ENCODE measurements at regions not wholly inside any gene's neighbourhood (a gene's known extent, or its start where the extent isn't known, plus 50 kb on each side); places are given as distances from the start of the nearest gene placed in this dataset.

DNA sequence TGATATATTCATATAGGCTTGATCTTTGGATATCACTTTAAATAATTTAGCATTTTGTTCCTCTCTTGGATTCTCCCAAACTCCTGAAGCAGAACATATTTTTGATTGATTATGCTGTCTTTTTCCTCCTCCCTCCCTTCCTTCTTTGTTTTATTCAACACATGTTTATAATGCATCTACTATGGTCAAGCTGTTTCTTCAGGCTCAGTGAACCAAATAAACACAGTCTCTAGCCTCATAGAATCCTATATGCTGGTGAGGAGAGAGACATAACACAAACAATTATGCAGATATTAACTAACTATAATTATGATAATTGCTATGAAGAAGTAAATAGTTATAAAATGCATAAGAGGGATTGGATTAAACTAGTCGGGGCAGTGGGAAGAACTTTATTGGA lies 1023.6 kb upstream of the RAG2 start:
- no peak for DNase-seq (ENCODE audit: low read depth)

DNA sequence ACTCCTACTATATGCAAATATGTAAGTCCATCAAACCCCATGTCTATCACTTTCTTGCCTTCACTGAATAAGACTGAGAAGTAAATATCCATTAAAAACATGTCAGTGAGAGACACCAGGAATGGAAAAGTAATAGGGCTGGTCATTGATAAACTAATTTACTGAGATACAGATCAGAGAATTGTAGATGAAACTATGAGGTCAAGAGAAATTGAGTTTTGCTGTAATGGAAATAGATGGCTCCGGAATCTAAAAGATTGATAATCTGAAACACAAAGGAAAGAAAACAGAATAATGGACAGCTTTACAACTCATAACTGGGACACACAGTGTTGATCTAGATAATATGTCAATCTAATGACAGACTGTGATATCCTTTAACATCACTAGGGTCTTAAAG lies 1018.3 kb upstream of the RAG2 start:
- no peak for DNase-seq (ENCODE audit: low read depth)

DNA sequence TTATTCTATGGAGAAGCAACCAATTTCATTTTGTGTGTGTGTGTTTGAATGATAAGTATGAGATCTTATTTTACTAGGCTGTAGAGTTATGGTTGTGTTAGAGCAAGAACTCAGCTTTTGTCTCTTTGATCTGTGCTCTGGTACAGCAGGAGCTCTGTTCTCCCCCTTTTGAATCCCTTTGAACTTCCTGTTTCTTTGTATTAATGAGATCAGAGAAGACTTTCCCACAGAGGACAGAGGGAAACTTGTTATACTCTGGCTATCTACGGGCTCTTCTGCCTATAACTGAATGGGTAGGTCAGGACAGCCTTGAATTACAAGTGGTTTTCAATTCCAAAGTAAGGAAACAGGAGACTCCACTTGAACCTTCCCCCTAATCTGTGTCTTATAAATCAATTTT lies 1015.0 kb upstream of the RAG2 start:
- no peak for DNase-seq (ENCODE audit: low read depth)

DNA sequence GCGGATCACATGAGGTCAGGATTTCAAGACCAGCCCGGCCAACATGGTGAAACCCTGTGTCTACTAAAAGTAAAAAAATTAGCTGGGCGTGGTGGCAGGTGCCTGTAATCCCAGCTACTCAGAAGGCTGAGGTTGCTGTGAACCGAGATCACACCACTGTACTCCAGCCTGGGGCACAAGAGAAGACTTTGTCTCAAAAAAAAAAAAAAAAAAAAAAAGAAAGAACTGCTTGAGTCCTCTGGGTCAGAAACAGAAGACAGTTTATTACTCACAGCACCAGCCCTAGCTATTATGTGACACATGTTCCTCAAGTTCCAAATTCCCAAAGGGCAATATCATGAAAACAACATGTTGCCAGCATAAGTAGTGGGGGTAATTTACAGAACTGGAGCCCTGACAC lies 1014.1 kb upstream of the RAG2 start:
- no peak for DNase-seq (ENCODE audit: low read depth)

DNA sequence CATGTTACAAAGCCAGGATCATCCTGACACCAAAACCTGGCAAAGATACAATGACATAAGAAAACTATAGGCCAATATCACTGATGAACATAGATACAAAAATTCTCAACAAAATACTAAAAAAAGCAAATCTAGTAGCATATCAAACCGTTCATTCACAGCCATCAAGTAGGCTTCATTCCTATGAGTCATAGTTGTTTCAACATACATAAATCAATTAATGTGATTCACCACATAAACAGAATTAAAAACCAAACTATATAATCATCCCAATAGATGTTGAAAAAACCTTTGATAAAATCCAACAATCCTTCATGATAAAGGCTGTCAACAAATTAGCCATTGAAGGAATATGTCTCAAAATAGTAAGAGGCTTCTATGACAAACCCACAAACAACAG lies 1007.2 kb upstream of the RAG2 start:
- DNase-seq (ENCODE audit: low read depth) = no peak

DNA sequence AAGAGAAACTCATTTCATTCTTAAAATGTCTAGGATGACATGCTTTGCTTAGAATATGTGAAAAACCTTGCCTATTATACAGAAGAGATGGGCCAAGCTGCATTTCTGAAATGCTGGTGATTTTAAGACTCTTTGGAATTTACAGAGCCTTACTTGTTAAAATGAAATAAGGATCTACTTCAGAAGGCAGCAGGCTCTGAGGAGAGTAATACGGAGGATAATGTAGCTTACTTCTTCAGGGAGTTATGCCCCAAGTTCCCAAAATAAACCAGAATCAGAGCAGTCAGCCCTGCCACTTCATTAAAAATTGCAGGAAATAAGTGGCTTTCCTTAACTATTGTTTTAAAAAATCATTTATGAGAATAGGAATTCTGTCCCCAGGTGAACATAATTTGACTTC lies 1000.3 kb upstream of the RAG2 start:
- DNase-seq (ENCODE audit: low read depth) = no peak

DNA sequence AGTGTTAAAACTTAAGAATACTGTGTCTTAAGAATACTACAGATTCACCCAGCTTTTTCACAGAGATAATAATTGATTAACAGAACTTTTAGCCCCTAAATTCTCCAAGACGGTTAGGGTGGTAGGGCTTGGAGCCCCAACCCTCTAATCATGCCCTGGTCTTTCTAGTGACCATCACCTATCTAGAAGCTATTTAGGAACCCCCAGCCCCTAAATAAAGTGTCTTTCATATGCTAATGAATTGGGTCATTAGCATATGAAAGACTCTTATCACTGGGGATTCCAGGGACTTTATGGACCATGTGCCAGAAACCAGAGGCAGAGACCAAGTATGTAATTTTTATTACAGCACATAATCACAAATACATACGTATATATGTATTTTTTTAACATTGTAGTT lies 999.7 kb upstream of the RAG2 start:
- no peak for DNase-seq (ENCODE audit: low read depth)

DNA sequence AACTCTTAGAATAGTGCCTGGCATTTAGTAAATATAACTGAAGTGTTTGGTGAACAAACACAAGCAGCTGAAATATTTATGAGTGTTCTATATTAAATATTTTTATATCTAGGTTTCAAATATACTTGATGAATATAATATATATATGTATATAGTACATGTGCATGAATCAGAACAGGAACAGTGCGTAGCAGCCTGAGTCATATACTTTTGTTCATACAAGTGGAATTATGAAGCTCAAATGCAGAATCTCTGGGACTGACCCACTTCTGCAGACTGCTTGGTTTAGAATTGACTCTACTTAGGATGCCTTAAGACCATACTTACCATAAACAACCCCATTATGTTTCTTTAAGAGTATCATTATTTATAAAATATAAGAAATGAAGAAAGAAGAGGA lies 997.8 kb upstream of the RAG2 start:
- no peak for DNase-seq (ENCODE audit: low read depth)

DNA sequence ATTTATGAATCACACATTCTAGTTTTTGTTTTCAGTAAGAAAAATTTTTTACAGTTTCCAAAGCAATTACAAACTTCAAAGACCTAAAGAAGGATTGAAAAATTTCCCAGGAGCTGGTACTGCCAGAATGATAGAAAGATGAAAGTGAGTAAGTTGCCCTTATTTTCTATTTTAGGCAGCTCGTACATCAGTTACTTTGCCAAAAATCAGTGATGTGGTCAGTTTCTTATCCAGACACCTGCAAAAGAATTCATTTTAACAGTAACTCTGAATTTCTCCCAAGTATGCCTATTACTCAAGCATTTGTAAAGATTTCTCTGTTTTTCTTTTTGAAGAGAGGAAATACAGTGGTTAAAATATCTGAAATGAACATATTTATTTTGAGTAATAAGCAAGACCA lies 976.3 kb upstream of the RAG2 start:
- DNase-seq (ENCODE audit: low read depth) = no peak

DNA sequence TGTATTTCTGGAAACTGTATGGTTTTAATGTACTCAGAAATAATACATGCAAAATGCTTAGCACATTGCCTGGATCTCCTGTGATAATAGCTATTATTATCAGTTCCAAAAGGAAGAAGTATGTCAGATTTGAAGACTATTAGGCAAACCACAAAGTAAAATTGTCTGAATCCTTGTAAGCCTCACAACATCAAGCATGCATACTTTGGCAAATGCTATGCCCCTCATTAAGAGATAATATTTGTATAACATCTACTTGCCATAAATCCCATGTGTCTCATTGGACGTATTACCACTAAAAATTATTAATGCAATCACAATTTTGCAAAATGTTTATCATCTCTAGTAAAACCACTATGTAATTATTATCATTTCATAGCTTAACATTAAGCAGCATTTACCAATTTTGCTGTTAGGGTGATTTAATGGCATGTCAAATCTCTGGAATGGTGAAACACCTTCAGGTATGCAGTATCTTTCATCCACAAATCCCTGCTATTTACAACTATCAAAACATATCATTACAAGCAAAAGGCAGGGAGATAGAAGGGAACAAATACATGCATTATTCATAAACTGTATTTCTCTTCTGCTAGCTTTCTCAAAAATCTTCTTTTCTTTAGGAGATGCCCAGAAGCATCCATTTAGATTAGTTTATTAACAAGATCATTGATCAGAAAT lies 974.6 kb upstream of the RAG2 start:
- DNase-seq (ENCODE audit: low read depth) = no peak

DNA sequence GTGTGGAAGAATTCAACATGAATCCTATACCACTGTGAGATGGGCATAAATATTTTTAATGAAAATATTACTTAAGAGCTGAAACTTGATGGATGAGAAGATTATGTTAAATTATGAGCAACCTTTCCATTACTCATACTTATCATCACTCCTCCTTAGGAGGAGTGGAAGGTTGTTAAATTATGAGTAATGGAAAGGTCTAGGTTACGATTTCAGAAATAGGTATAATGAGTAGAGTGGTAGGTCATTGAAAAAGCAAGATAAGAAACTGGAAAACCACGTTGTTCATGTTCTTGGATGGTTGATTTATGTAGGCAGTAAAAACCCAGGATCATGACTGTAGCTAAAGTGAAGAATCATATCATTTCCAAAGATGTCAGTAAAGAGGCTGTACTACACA lies 973.2 kb upstream of the RAG2 start:
- DNase-seq (ENCODE audit: low read depth) = no peak

DNA sequence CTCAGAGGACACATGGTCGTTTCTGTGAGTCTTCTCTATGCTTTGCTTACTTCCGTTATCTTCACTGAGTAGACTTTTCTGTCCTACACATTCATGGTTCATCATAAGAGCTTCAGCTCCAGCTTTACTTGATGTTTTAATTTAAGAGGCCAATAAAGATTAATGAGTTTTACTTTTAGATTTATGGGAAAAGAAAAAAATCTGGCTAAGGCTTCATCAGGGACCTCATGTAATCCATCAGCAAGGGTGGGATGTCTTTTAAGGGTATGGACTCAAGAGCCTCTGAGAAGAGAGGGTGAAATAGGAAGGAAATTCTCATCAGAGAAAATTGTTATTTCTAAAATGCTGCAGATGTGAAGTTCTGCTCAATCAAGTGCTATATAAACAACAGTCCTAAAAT lies 963.0 kb upstream of the RAG2 start:
- no peak for DNase-seq (ENCODE audit: low read depth)

DNA sequence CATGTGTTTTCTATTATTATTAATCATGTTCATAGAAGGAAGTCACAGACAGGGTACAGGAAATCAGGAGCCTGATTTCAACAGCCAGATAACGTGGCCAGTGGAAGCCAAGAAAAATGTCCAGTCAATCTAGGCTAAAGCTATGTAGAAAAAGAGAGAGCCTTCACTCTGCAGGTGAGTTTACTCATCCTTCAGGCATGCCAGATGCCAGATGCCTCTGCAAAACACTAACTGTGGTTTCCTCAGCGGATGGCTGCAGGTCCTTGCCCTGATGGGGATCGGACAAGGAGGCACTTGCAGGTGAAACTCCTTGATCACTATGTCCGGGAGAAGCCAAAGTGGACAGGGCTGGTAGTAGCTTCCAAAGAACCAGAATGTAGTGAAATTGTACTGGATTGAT lies 962.3 kb upstream of the RAG2 start:
- no peak for DNase-seq (ENCODE audit: low read depth)

DNA sequence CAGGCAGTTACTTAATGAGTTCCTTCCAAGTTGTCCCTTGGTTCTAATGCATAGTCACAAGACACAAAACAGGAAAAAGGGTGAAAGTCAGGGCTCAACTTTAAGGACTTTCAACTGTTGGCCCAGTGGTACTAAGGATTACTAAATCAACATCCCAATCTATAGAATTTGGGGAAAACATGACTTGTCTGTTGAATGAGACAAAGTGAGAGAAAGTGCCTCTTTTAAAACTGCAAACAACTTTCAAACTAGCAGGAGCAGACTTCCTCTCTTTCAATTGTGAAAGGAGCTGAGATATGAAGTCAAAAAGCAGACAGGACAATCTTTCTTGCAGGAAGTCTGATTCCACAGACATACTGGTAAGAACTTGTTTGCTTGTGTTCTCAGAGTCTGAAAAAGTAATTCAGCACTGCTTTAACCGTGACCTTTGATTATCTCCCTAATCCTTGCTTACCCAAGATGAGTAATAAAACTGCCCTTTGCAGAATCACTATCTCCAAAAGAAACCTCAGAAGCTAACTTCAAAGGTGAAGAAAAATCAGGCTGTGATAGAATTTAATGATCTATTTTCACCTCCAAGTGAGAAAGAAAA lies 960.7 kb upstream of the RAG2 start:
- DNase-seq (ENCODE audit: low read depth) = no peak

DNA sequence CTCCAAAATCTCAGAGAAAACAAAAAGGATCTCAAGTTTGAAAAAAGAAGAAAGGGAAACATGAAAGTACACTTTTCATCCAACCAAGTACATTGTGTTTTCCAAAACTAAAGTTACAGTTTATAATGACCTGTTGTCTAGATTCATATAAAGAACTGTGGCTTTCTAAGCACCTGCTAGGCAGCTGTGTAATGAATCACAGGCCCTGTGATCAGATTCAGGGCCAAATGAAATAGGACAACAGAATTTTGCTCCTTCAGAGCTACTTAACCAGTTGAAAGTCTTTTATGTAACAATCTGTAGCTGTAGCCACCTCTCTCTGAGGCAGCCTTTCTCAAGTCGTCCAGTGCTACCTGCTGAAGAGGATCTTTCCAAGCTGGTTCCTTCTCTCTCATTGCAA lies 960.0 kb upstream of the RAG2 start:
- no peak for DNase-seq (ENCODE audit: low read depth)

DNA sequence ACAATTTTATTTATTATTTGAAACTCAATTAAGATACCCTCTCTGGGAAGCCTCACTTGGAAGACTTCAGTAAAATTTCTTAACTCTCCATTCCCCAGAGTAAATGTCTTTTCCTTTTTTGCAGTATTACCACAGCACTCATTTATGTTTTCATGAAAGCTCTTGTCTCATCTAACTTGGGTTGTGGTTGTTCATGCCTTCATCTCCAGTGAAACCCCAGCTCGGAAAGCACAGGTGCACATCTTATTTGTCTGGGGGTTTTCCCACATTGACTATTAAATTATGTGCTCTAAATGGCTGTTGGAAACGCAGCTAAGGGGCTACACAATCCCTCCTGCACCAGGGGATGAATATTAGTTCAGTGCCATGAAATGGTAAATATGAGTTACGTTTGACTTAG lies 954.2 kb upstream of the RAG2 start:
- no peak for DNase-seq (ENCODE audit: low read depth)

DNA sequence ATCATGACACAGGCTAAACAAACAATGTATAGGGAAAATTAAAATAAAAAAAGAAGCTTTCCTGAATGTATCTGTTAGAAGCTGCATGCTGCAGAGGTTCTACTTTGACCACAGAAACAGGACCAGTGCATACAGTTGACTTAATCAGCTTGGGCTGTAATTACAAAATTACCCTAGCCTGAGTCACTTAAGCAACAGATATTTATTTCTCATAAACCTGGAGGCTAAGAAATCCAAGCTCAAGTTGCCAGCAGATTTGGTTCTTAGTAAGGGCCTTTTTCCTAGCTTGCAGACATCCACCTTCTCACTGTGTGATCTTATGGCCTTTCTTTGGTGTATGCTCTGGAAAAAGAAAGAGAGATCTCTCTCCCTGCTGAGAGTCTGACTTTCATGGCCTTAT lies 946.5 kb upstream of the RAG2 start:
- DNase-seq (ENCODE audit: low read depth) = no peak

DNA sequence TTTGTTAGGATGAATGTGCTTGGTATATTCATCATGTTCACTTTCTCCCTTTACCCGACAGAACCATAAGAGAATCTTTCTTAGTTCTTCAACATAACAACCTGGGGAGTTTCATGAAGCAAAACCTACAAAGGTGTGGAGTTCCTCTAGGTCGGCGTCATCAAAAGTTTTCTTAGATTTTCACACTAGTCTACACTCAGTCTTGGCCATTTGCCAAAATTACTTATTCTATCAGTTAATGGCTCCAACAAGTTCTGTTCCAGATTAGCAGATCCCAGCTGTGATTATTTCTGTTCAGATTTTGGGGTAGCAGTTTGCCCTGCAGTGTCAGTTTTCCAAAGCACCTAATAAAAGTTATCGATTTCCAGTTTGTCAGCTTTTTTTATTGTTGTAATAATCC lies 935.8 kb upstream of the RAG2 start:
- no peak for DNase-seq (ENCODE audit: low read depth)

DNA sequence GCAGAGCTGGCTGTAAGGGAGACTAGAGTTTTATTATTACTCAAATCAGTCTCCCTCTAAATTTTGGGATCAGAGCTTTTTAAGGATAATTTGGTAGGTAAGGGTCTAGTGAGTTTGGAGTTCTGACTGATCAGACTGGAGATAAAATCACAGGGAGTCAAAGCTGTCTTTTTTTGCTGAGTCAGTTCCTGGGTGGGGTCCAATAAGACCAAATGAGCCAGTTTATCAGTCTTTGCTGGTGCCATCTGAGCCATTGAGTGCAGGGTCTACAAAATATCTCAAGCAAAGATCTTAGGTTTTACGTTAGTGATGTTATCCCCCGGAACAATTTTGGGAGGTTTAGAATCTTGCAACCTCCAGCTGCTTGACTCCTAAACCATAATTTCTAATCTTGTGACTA lies 935.1 kb upstream of the RAG2 start:
- DNase-seq (ENCODE audit: low read depth) = no peak

DNA sequence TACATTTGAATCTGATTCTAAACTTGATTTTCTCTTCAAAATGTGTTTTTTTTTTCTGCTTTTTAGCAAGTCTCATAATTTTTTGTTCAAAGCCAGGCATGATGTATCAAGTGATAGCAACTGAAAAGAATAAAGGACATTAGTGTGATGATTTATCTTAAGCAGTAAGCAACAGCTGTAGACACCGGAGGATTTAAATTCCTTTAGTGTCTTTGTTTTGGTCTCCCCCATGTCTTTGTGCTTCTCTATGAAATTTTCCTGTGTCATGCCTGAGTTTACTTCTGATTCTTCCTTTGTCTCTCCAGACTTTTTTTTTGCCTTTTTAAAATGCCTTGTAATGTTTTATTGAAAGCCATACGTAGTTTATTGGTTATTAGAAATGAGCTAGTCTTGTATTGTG lies 934.2 kb upstream of the RAG2 start:
- DNase-seq (ENCODE audit: low read depth) = no peak

DNA sequence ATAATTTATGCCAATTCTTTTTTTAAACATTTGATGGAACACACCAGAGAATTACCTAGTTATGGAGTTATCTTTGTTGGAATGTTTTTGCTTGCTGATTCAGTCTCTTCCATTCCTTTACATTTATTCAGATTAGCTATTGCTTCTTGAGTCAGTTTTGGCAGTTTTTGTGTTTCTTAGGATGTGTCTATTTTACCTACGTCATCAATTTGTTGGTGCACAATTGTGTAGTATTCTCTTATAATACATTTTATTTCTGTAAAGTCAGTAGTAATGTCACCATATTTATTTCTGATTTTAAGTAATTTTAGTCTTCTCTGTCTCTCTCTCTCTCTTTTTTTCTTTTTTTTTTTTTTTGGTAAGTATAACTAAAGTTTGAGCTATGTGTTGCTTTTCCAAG lies 929.5 kb upstream of the RAG2 start:
- DNase-seq (ENCODE audit: low read depth) = no peak

DNA sequence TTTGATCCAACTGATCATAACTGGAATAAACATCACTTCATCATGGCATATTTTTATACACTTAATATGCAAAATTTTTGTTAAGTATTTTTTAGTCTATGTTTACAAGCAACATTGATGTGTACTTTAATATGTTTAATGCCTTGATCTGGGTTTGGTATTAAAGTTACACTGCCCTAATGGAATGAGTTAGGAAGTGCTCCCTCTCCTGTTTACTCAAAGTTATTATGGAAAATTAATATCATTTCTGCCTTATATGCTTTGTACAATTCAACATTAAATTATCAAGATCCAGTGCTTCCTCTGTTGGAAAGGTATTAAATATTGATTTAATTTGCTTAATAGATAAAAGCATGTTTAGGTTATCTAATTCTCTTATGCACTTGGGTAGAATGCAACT lies 927.3 kb upstream of the RAG2 start:
- DNase-seq (ENCODE audit: low read depth) = no peak

DNA sequence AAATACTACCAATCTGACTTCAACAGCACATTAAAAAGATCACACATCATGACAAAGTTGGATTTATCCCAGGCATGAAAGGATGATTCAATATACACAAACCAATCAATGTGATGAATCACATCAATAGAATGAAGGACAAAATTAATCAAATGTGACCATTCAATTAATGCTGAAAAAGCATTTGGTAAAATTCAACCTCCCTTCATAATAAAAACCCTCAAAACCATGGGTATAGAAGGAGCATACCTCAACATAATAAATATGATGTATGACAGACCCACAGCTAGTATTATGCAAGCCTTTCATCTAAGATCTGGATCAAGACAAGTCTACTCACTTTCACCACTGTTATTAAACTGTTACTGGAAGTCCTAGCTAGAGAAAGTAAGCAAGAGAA lies 921.7 kb upstream of the RAG2 start:
- DNase-seq (ENCODE audit: low read depth) = no peak

DNA sequence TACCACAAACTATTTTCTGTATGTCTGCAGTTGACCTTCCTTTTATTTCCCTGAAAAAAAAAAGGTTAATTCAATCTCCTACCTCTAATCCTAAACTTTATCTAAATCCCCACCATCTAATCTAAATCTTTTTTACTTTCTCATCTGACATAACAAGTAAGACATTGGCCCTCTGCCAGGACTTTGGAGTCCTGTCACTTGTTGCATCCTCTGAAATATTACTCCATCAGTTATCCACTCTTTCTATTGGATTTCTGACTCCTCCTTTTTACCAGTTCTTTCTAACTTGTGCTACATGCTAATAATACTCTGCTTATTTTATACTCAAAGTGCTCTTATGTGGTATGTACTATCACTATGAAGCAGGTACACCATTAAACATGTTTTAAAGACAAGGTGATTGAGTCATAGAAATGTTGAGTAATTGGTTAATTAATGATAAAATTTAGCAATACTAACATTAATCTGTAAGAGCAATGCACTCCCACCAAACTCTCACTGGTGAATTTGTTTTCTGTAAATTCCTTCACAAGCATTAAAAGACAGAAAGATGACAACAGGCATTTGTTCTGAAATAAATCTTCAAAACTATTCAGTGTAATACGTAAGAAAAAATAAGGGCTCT lies 914.2 kb upstream of the RAG2 start:
- no peak for DNase-seq (ENCODE audit: low read depth)
